ENCODE measurements at regions not wholly inside any gene's neighbourhood (a gene's known extent, or its start where the extent isn't known, plus 50 kb on each side); places are given as distances from the start of the nearest gene placed in this dataset.

- 91% methylated on average over 1 of the region's 1 CpG for WGBS
- Histone ChIP-seq H3K4me1 (peaks cover 4% of the 10 kb centered on the region), H3K36me3 (no peaks in the 10 kb centered on the region), H3K4me3 (no peak overlapping the region), H3K9me3 (no peaks in the 10 kb centered on the region), H3K27ac (no peak overlapping the region), H3K27me3 (no peaks in the 10 kb centered on the region)
- no peak for TF ChIP-seq POLR2AphosphoS5 (IDR thresholded peaks at IDR 0.05)
- TF ChIP-seq CTCF (IDR thresholded peaks at IDR 0.05) = no peak
- TF ChIP-seq POLR2A (IDR thresholded peaks at IDR 0.05) = no peak
- TF ChIP-seq EP300 (IDR thresholded peaks at IDR 0.05) = no peak
- no peak for DNase-seq (ENCODE audit: low spot score in 2 of 2)
Measured at GRCh38 chr5:74146796-74147195, 493.7 kb downstream of the ENC1 start.

- H3K27me3 ChIP-seq = no peaks in the 10 kb centered on the region
- H3K4me1 ChIP-seq = peaks cover 4% of the 10 kb centered on the region
- 93% methylated on average over 9 of the region's 9 CpGs for WGBS
- no peaks in the 10 kb centered on the region for H3K36me3 ChIP-seq
- no peak for DNase-seq (ENCODE audit: low spot score in 2 of 2)
- H3K27ac ChIP-seq = no peak overlapping the region
- no peak overlapping the region for H3K4me3 ChIP-seq
- TF ChIP-seq EP300 (IDR thresholded peaks at IDR 0.05) (no peak), POLR2AphosphoS5 (IDR thresholded peaks at IDR 0.05) (no peak), CTCF (IDR thresholded peaks at IDR 0.05) (no peak), POLR2A (IDR thresholded peaks at IDR 0.05) (no peak)
- no peaks in the 10 kb centered on the region for H3K9me3 ChIP-seq
Measured at GRCh38 chr5:74145951-74146350, 494.6 kb downstream of the ENC1 start.

GRCh38 chr5:74143721-74144330 lies 496.7 kb downstream of the ENC1 start:
- TF ChIP-seq CTCF (IDR thresholded peaks at IDR 0.05) (no peak), EP300 (IDR thresholded peaks at IDR 0.05) (no peak)
- no peaks in the 10 kb centered on the region for H3K27me3 ChIP-seq
- H3K9me3 ChIP-seq = no peaks in the 10 kb centered on the region
- no peak overlapping the region for H3K27ac ChIP-seq
- WGBS = 58% methylated on average over 16 of the region's 16 CpGs
- no peak overlapping the region for H3K4me3 ChIP-seq
- peaks cover 4% of the 10 kb centered on the region for H3K4me1 ChIP-seq
- no peak for DNase-seq (ENCODE audit: low spot score in 2 of 2)
- no peaks in the 10 kb centered on the region for H3K36me3 ChIP-seq

- 61% methylated on average over 3 of the region's 3 CpGs for WGBS
- no peak for TF ChIP-seq POLR2A (IDR thresholded peaks at IDR 0.05)
- TF ChIP-seq POLR2AphosphoS5 (IDR thresholded peaks at IDR 0.05) = no peak
- TF ChIP-seq EP300 (IDR thresholded peaks at IDR 0.05) = no peak
- TF ChIP-seq CTCF (IDR thresholded peaks at IDR 0.05) = no peak
- no peaks in the 10 kb centered on the region for H3K36me3 ChIP-seq
- H3K27ac ChIP-seq = no peak overlapping the region
- peaks cover 4% of the 10 kb centered on the region for H3K4me1 ChIP-seq
- no peak overlapping the region for H3K4me3 ChIP-seq
- no peaks in the 10 kb centered on the region for H3K9me3 ChIP-seq
- no peak for DNase-seq (ENCODE audit: low spot score in 2 of 2)
- no peaks in the 10 kb centered on the region for H3K27me3 ChIP-seq
Measured at GRCh38 chr5:74143151-74143550, 497.4 kb downstream of the ENC1 start.

- no peak overlapping the region for H3K4me3 ChIP-seq
- 91% methylated on average over 4 of the region's 4 CpGs for WGBS
- no peaks in the 10 kb centered on the region for H3K9me3 ChIP-seq
- no peak overlapping the region for H3K27ac ChIP-seq
- H3K27me3 ChIP-seq = no peaks in the 10 kb centered on the region
- TF ChIP-seq POLR2A (IDR thresholded peaks at IDR 0.05) (no peak), EP300 (IDR thresholded peaks at IDR 0.05) (no peak), POLR2AphosphoS5 (IDR thresholded peaks at IDR 0.05) (no peak), CTCF (IDR thresholded peaks at IDR 0.05) (no peak)
- H3K36me3 ChIP-seq = no peaks in the 10 kb centered on the region
- no peak for DNase-seq (ENCODE audit: low spot score in 2 of 2)
- peaks cover 4% of the 10 kb centered on the region for H3K4me1 ChIP-seq
Measured at GRCh38 chr5:74141053-74141452, 499.5 kb downstream of the ENC1 start.
